HG02588 (cell line): ENCODE measurements at regions not wholly inside any gene's neighbourhood (a gene's known extent, or its start where the extent isn't known, plus 50 kb on each side); places are given as distances from the start of the nearest gene placed in this dataset.
"Not testable (repeated sequence)": the region's sequence is repeated elsewhere in the genome, so short reads cannot be mapped to it uniquely, and the experiment has no call there.

Source experiments
- ATAC-seq: cut with Tn5 transposase; IDR thresholded peaks from one replicate; pipeline ENCODE4 v1.9.1; 2021; ENCODE audit warnings: mild to moderate bottlenecking, moderate library complexity; ENCODE audit not compliant: unreplicated experiment

DNA sequence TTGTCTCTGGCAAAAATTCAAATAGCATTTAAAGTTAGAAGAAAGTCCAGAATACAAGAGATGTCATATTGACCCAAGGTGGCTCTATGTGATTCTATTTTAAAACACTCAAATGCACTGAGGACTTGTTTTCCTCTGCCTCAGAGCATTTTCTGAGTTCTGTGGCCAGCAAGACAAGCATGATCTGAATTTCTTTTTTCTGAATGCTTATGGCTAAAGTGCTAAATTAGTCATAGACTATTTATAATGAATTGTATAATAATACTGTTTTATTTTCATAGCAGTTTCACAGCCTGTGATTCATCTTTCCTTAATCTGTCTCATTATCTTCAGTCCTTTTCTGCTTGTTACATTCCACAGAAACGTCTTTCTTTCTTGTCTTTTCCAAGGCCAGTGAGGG, 63.9 kb upstream of the SEC22B start:
- not testable (repeated sequence) for ATAC-seq

DNA sequence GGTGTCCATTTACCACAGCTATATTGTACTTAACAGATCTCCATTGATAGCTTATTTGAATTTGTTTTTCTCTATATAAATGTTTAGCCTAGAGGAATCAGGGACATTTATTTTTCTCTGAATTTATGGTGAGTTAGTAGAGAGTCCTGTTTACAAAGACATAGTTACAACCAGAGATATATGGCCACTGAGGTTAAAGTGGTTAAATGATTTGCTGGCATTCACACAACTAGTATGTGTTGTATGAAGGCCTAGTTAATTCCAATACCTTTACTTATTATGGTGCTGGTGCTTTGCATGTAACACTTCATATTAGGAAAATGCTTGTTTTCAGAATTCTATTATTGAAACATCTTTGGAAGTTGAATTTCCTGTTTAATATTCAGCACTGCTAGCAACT, 63.0 kb upstream of the SEC22B start:
- not testable (repeated sequence) for ATAC-seq

DNA sequence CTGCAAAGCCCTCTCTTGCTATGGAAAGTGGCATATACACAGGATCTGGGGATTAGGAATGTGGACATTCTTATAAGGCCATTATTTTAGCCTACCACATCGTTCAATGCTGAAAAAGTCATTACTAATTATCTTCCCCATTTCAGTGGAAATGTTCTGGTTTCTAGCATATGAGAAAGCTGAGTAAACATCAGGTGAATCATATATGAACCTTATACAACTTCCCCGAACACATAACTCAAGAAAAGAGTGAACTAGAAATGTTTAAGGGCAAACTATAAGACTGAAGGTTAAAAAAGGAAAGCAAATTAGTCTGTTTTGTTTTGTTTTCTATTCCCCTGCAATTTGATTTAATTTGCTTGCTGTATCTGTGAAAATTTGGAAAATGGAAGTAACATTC, 62.5 kb upstream of the SEC22B start:
- ATAC-seq: not testable (repeated sequence)

DNA sequence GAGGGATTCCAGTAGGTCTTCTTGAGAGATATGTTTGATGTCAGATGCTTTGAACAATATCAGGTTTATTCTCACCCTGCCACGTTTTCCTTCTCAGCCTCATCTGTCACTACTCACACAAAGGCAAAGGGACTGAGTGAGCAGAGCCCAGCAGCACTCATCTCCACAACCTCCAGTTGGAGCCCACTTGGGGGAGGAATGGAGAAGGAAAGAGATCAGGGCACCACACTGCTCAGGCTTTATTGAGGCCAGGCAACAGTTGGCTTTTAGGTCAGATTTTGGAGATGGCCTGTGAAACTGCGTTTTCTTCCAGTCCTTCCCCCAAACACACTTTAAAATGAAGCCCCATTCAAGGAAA, 57.3 kb upstream of the SEC22B start:
- not testable (repeated sequence) for ATAC-seq

DNA sequence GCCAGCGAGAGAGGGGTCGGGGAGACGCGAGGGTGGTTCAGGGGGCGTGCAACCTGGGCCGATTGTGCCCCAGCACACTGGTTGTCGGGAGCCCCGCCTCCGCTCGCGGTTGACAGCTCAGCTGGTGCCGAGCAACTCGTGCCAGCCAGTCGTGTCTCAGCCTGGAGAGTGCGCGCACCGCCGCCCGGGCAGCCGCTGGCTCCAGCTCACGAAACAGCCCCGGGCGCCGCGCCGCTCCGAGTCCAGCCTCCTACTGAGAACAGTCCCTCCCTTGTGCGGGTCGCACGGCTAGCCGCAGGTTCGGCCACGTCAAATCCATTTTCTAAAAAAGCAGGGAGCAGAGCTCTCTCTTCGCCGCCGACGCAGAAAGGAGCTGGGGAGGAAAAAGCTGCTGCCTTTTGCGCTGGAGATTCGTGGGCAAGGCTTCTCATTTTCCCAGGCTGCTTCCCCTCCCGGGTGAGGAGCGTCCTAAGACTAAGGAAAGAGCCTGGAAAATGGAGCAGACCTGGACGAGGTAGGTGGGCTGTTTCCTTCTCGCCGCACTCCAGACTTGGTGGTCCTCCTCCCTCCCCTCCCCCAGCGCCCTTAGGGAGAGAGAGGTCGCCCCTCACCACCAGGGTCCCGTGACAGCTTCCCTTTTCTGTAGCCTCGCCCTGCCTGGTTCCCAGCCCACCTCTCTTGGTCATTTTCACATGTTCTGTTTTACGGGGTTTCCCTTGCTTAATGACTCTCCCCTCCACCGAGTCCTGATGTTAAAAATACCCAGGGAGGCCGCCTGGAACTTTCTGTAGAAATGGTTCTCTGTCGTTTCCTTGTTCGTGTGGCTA, 56.7 kb upstream of the SEC22B start:
- ATAC-seq: peak; percentile 70

DNA sequence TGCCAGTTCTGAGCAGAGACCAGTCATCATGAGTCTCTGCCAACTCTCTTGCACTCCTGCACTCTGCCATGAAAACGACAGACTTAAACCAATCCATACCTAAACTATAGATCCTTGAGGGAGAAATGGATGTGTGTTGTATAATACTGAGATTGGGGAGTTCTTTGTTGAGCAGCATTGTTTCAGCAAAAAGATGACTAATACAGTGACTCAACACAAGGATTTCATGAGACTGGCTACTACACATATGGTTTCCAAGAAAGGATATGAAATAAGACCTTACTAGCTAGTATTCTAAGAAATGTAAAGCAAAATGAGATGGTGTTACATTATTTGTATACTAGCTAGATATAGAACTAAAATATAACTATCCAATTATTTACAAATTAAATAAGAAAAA, 53.5 kb upstream of the SEC22B start:
- not testable (repeated sequence) for ATAC-seq
